ENCODE measurements at regions not wholly inside any gene's neighbourhood (a gene's known extent, or its start where the extent isn't known, plus 50 kb on each side); places are given as distances from the start of the nearest gene placed in this dataset.
"Not testable (repeated sequence)": the region's sequence is repeated elsewhere in the genome, so short reads cannot be mapped to it uniquely, and the experiment has no call there.

DNA sequence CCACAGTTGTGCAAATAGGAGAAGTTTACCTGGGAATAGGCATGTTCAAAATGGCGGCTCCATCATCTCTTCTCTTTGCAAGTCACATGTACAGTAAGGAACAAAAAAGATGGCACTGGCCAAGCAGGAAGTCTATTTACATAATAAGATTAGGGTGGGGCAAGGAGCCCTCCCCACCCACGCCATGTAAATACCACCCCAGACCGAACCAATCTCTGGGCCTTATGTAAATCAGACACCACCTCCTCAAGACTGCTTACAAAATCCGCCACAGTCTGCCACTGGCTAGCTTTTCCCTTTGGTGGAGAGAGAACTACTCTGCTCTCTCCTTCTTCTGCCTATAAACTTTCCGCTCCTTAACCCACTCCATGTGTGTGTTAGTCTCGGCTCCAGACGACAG is 1496.3 kb downstream of the REEP3 start:
- H3K9me3 Mint-ChIP-seq: peaks cover 4 to 52% (median 15%) of the 10 kb centered on the region in 9 donors
- POLR2A ChIA-PET: no interaction called here
- no peaks in the 10 kb centered on the region for H3K36me3 Mint-ChIP-seq
- DNase-seq: no peak
- H3K27ac Mint-ChIP-seq: no peak overlapping the region
- H3K4me3 Mint-ChIP-seq: no peak overlapping the region
- H3K4me1 Mint-ChIP-seq: no peaks in the 10 kb centered on the region
- ATAC-seq: no peak
- no peaks in the 10 kb centered on the region for H3K27me3 Mint-ChIP-seq

DNA sequence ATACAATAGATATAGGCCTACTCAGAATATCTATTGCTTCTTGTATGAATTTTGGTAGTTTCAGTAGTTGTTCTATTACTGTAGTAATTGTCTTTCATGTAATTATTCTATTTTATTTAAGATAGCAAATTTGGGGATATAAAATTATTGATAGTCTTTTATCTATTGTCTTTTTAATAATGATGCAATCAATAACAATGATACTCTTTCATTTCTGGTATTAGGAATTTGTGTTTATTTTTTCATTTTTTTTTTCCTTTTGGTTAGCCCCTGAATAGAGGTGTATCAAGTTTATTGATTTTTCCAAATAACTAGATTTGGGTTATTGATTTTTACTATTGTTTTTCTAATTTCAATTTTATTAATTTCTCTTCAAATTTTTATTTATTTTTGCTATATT is 1503.7 kb downstream of the REEP3 start:
- Mint-ChIP-seq H3K36me3 (no peaks in the 10 kb centered on the region), H3K9me3 (peaks cover 4 to 48% (median 15%) of the 10 kb centered on the region in 9 donors), H3K4me3 (no peak overlapping the region), H3K27me3 (no peaks in the 10 kb centered on the region), H3K4me1 (no peaks in the 10 kb centered on the region), H3K27ac (no peak overlapping the region)
- no peak for DNase-seq
- POLR2A ChIA-PET: no interaction called here
- no peak for ATAC-seq

DNA sequence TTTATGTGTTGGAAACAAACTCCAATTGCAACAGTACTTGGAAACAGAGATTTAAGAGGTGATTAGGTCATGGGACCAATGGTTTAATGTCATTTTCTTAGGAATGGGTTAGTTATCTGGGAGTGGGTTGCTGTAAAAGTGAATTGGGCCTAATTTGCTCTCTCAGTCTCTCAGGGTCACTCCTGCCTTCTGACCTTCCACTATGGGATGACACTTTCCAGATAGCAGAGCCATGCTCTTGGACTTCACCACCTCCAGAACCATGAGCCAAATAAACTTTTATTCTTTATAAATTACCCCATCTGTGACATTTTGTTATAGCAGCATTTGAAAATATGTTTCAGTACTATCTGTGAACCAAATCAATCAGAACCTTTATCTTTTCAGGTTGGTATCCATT is 1509.1 kb downstream of the REEP3 start:
- no peaks in the 10 kb centered on the region for H3K27me3 Mint-ChIP-seq
- peaks cover 0 to 24% (median 7%) of the 10 kb centered on the region in 9 donors for H3K9me3 Mint-ChIP-seq
- no peak overlapping the region for H3K4me3 Mint-ChIP-seq
- POLR2A ChIA-PET: no interaction called here
- no peak overlapping the region for H3K27ac Mint-ChIP-seq
- no peak for ATAC-seq
- H3K36me3 Mint-ChIP-seq: no peaks in the 10 kb centered on the region
- H3K4me1 Mint-ChIP-seq: no peaks in the 10 kb centered on the region
- no peak for DNase-seq

DNA sequence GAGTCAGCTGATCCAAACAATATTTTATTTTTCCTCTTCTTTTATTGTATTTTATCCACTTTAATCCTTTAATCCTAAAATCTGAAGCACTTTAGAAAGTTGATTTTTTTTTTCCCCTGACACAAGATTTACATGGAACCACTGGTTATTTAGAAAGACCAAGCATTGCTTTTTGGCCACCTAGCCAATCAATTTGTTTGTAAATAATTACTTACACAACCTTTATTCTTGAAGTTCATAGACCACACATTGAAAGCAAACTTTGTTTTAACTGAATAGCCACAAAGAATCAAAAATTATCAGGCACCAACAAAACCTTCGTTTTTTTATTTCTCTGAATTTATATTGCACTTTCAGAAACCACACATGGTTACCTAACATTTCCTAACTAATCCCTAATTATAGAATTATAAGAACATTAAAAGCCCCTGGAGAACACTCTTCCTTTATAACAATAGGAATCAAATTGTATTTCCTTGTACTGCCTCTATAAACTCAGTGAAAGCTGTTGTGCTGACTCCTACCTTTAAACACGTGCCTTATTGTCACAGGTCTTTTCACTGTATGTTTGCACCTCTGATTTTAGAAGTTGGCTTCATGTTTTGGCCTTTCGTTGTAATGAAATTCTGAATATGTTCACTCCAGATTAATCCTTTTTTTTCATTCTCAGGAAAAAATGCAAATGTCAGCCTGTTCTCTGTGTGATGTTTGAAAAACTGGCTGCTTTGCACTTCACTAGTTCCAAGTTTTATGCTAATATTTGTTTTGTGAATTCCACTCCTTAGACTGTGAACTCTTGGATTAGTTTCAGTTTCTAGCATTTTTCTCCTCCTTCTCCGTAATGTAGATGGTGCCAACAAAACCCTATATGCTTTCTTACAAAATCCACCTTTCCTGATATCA is 1511.9 kb downstream of the REEP3 start:
- POLR2A ChIA-PET: no interaction called here
- Mint-ChIP-seq H3K4me1 (no peaks in the 10 kb centered on the region), H3K9me3 (peaks cover 0 to 31% (median 7%) of the 10 kb centered on the region in 9 donors), H3K27me3 (no peaks in the 10 kb centered on the region), H3K27ac (no peak overlapping the region), H3K36me3 (no peaks in the 10 kb centered on the region), H3K4me3 (no peak overlapping the region)
- ATAC-seq: no peak
- DNase-seq: no peak

DNA sequence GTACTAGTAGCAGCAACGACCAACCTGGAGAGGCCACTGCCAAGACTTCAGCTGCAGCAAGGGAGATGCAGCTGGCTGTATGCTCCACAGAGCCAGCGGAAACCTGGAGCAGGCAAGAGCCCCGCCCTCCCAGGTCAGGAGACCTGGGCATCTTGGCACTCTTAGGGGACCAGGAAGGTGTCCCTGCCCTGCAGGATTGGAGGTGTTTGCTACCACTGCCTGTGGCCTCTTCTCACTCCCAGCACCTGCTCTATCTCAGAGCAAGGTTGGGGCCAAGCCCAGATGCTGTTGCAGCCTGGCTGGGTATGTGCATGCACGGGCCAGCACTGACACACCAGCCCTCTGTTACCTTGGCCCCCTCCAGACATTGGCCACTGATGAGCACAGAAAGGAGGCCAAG is 1512.8 kb downstream of the REEP3 start:
- H3K36me3 Mint-ChIP-seq: no peaks in the 10 kb centered on the region
- no peaks in the 10 kb centered on the region for H3K27me3 Mint-ChIP-seq
- DNase-seq (no peak), ATAC-seq (no peak)
- H3K4me1 Mint-ChIP-seq: no peaks in the 10 kb centered on the region
- POLR2A ChIA-PET: no interaction called here
- H3K27ac Mint-ChIP-seq: no peak overlapping the region
- no peak overlapping the region for H3K4me3 Mint-ChIP-seq
- peaks cover 0 to 27% (median 7%) of the 10 kb centered on the region in 9 donors for H3K9me3 Mint-ChIP-seq

DNA sequence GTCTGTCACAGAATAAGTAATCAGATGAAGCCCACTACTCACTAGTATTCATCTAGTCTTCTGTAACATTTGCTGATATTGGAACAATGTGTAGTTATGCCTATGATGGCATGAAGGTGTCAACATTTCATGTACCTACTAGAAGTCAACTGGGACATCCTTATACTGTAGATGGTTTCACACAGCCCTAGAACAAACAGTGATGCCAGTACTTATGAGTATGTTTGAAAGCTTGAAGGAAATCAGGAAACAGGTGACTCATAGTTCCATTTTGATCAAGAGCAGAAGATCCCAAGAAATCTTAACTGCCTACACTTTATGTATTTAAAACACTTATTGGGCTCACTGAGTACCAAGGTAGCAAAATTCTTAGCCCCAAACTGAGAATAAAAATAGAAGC is 1519.6 kb downstream of the REEP3 start:
- Mint-ChIP-seq H3K36me3 (no peaks in the 10 kb centered on the region), H3K27ac (no peak overlapping the region), H3K27me3 (no peaks in the 10 kb centered on the region), H3K9me3 (peaks cover 1 to 14% (median 7%) of the 10 kb centered on the region in 9 donors), H3K4me1 (no peaks in the 10 kb centered on the region), H3K4me3 (no peak overlapping the region)
- POLR2A ChIA-PET: no interaction called here
- DNase-seq (no peak), ATAC-seq (no peak)

DNA sequence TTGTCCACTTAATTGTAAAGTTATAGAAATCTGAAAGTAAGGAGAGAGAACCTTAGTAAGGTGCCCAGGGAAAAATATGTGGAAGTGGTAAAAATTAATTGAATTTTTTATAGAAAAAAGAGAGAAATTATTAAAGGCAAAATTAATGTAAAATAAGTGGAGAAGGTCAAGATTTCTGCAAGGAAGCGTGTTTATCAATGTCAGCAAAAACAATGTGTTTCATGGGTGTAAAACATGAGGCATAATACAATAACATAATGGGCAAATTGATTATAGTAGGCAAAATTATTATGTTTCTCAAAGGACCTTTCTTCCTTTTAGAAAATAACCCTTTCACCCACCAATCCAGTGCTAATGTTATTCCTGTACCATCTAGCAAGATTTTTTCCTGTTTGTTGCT is 1520.1 kb downstream of the REEP3 start:
- Mint-ChIP-seq H3K27me3 (no peaks in the 10 kb centered on the region), H3K9me3 (peaks cover 1 to 13% (median 7%) of the 10 kb centered on the region in 9 donors), H3K36me3 (no peaks in the 10 kb centered on the region), H3K4me3 (no peak overlapping the region), H3K27ac (no peak overlapping the region), H3K4me1 (no peaks in the 10 kb centered on the region)
- POLR2A ChIA-PET: no interaction called here
- DNase-seq (no peak), ATAC-seq (no peak)

DNA sequence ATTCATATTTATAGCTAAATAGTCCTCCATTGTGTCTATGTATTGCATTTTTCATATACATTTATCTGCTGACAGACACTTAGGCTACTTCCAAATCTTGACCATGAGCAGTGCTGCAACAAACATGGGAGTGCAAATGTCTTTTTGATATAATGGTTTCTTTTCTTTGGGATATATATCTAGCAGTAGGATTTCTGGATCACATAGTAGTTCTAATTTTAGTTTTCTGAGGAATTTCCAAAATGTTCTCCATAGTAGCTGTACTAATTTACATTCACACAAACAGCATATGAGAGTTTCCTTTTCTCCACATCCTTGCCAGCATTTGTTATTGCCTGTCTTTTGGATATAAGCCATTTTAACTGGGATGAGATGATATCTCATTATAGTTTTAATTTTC is 1521.3 kb downstream of the REEP3 start:
- H3K36me3 Mint-ChIP-seq: no peaks in the 10 kb centered on the region
- POLR2A ChIA-PET: no interaction called here
- H3K27ac Mint-ChIP-seq: no peak overlapping the region
- DNase-seq (no peak), ATAC-seq (no peak)
- peaks cover 1 to 16% (median 7%) of the 10 kb centered on the region in 9 donors for H3K9me3 Mint-ChIP-seq
- no peak overlapping the region for H3K4me3 Mint-ChIP-seq
- H3K27me3 Mint-ChIP-seq: no peaks in the 10 kb centered on the region
- no peaks in the 10 kb centered on the region for H3K4me1 Mint-ChIP-seq

DNA sequence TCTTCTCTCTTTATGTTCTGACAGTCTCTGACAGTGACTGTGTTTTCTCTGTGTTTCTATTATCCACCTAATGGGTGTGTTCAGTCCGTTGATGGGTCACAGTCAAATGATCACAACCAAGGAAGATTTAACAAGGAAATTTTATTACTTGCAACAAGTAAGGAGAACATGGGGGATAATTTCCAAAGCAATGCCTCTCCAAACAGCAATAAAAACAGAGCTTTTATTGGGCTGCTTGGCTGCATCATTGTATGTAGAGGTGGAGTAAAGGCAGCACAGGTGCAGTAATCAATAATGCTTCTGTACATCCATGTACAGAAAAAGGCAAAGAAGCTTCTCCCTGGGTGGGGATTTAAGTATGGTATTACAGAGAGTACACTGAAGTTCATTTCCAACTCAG is 1525.6 kb downstream of the REEP3 start:
- DNase-seq (no peak), ATAC-seq (no peak)
- no peak overlapping the region for H3K27ac Mint-ChIP-seq
- no peaks in the 10 kb centered on the region for H3K36me3 Mint-ChIP-seq
- no peaks in the 10 kb centered on the region for H3K4me1 Mint-ChIP-seq
- peaks cover 0 to 16% (median 8%) of the 10 kb centered on the region in 9 donors for H3K9me3 Mint-ChIP-seq
- POLR2A ChIA-PET: no interaction called here
- H3K27me3 Mint-ChIP-seq: no peaks in the 10 kb centered on the region
- H3K4me3 Mint-ChIP-seq: no peak overlapping the region

DNA sequence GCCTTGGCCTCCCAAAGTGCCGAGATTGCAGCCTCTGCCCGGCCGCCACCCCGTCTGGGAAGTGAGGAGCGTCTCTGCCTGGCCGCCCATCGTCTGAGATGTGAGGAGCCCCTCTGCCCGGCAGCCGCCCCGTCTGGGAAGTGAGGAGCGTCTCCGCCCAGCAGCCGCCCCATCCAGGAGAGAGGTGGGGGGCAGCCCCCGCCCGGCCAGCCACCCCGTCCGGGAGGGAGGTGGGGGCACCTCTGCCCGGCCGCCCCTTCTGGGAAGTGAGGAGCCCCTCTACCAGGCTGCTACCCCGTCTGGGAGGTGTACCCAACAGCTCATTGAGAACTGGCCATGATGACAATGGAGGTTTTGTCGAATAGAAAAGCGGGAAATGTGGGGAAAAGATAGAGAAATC is 1530.9 kb downstream of the REEP3 start:
- POLR2A ChIA-PET, H3K4me1 Mint-ChIP-seq, H3K27ac Mint-ChIP-seq, H3K36me3 Mint-ChIP-seq, DNase-seq, H3K27me3 Mint-ChIP-seq, H3K4me3 Mint-ChIP-seq, ATAC-seq: not testable (repeated sequence)
- H3K9me3 Mint-ChIP-seq: peaks cover 0 to 34% (median 10%) of the 10 kb centered on the region in 9 donors

DNA sequence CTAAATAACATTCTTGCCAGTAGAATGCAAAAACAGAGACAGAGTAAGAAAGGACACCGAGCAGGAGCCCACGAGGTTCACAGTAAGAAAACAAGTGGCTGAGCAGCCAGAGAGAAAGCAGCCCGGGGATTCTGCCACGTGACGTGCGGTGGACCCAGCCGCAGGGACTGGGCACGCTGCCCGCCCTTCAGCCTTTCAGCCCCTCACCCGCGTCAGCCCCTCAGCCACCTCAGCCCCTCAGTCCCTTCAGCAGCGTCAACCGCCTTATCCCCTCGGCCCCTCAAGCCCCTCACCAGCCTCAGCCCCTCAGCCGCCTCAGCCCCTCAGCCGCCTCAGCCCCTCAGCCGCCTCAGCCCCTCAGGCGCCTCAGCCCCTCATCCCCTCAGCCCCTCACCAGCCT is 1532.2 kb downstream of the REEP3 start:
- H3K36me3 Mint-ChIP-seq, H3K27me3 Mint-ChIP-seq, H3K4me1 Mint-ChIP-seq, DNase-seq, H3K27ac Mint-ChIP-seq, ATAC-seq, H3K4me3 Mint-ChIP-seq, POLR2A ChIA-PET: not testable (repeated sequence)
- H3K9me3 Mint-ChIP-seq: peaks cover 0 to 34% (median 10%) of the 10 kb centered on the region in 9 donors

DNA sequence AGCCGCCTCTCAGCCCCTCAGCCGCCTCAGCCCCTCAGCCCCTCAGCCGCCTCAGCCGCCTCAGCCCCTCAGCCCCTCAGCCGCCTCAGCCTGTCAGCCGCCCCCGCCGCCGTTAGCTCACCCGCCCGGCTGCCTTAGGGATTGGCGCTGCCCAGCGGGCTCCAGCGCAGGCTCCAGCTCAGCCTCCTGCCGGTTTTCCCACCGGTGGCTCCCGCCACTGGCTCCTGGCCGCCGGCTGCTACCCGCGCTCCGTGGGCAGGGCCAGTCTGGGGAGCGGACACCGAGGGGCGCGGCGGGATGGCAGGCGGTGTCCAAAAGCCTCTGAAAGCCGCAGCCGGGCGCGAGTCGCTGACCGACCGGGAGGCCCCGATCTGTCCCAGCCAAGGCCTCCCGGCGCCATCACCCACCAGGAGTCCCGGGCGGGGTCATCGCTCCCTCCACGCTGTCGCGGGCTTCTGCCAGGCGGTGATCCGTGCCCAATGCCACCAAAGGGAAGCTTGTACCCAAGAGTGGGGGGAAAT is 1532.7 kb downstream of the REEP3 start:
- H3K36me3 Mint-ChIP-seq, H3K4me1 Mint-ChIP-seq, H3K27me3 Mint-ChIP-seq, DNase-seq, H3K27ac Mint-ChIP-seq, H3K4me3 Mint-ChIP-seq, ATAC-seq, POLR2A ChIA-PET: not testable (repeated sequence)
- H3K9me3 Mint-ChIP-seq: peaks cover 0 to 34% (median 11%) of the 10 kb centered on the region in 9 donors

DNA sequence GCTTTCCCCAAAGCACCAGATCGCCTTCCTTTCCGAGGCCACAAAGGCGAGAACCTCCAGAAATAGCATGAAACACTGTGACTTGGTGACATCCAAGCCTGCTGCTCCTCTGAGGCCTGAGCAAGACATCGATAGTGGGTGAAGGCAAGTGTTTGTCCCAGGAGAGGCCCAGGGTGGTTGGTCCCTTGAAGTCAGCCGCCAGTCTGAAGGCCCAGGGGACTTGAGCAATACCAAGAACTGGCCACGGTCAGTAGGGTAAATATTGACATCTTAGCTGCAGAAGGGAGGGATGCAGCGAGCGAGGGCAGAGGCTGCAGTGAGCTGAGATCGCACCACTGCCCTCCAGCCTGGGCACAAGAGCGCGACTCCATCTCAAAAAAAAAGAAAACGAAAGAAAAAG is 1533.5 kb downstream of the REEP3 start:
- not testable (repeated sequence) for H3K4me1 Mint-ChIP-seq

DNA sequence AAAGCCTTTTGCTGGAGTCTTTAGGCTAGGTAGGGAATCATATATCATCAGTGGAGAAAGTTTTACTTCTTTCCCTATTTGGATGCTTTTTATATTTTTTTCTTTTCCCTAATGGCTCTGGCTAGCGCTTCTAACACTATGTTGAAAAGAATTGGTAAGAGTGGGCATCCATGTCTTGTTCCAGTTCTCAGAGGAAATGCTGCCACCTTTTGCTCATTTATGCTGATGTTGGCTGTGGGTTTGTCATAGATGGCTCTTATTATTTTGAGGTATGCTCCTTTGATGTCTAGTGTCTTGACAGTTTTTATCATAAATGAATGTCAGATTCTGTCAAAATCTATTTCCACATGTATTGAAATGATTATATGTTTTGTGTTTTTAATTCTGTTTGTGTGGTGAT is 1544.1 kb downstream of the REEP3 start:
- no peaks in the 10 kb centered on the region for H3K36me3 Mint-ChIP-seq
- POLR2A ChIA-PET: no interaction called here
- no peaks in the 10 kb centered on the region for H3K4me1 Mint-ChIP-seq

More for the DNA sequence above, 1533.5 kb downstream of the REEP3 start:
- H3K27ac Mint-ChIP-seq, POLR2A ChIA-PET, H3K36me3 Mint-ChIP-seq, H3K27me3 Mint-ChIP-seq, DNase-seq, H3K4me3 Mint-ChIP-seq, ATAC-seq: not testable (repeated sequence)
- H3K9me3 Mint-ChIP-seq: peaks cover 0 to 34% (median 11%) of the 10 kb centered on the region in 9 donors

More for the DNA sequence above, 1544.1 kb downstream of the REEP3 start:
- H3K27ac Mint-ChIP-seq: no peak overlapping the region
- H3K9me3 Mint-ChIP-seq: peaks cover 0 to 11% (median 2%) of the 10 kb centered on the region in 9 donors
- H3K4me3 Mint-ChIP-seq: no peak overlapping the region
- ATAC-seq (no peak), DNase-seq (no peak)
- no peaks in the 10 kb centered on the region for H3K27me3 Mint-ChIP-seq

Measured in naive thymus-derived CD8-positive, alpha-beta T cell (primary cell).